ENCODE measurements at regions not wholly inside any gene's neighbourhood (a gene's known extent, or its start where the extent isn't known, plus 50 kb on each side); places are given as distances from the start of the nearest gene placed in this dataset.

DNA sequence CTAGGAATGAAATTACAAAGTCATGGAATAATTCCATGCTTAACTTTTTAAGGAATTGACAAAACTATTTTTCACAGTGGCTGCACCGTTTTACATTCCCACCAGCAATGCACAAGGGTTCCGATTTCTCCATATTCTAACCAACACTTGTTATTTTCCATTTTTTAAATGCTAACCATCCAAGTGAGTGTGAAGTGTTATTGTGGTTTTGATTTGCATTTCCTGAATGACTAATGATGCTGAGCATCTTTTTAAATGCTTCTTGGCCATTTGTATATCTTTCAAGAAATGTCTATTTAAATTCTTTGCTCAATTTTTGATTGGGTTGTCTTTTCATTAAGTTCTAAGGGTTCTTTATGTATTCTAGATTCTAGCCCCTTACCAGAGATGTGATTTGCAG is 479.5 kb upstream of the SMARCA2 start:
- DNase-seq (ENCODE audit: low read depth, low spot score): no peak
- Histone ChIP-seq H2AFZ (ENCODE audit: low read depth, low read length) (no peak overlapping the region), H4K20me1 (replicated peaks; ENCODE audit: control insufficient read depth, extremely low read depth, insufficient read depth, low read length) (no peaks in the 10 kb centered on the region), H3K9ac (replicated peaks; ENCODE audit: extremely low read depth, insufficient read depth, low read length) (no peak overlapping the region), H3K4me3 (replicated peaks in 1 of 3; ENCODE audit: insufficient read depth in 1 of 3, low read depth in 1 of 3, low read length in 3 of 3) (no peak overlapping the region), H3K27ac (ENCODE audit: insufficient read depth, low read depth, low read length) (no peak overlapping the region), H3K36me3 (ENCODE audit: control insufficient read depth in 2 of 2, extremely low read depth in 1 of 2, insufficient read depth in 2 of 2, low read length in 2 of 2) (no peaks in the 10 kb centered on the region), H3K9me1 (replicated peaks; ENCODE audit: control insufficient read depth, extremely low read depth, insufficient read depth, low read length) (no peaks in the 10 kb centered on the region), H3K27me3 (ENCODE audit: control insufficient read depth in 2 of 2, insufficient read depth in 2 of 2, low read length in 2 of 2) (no peaks in the 10 kb centered on the region), H3K79me2 (ENCODE audit: control insufficient read depth, insufficient read depth, low read length) (no peaks in the 10 kb centered on the region), H3K9me3 (replicated peaks; ENCODE audit: control insufficient read depth, insufficient read depth, low read length) (peaks cover 2% of the 10 kb centered on the region), H3K4me1 (ENCODE audit: control insufficient read depth, extremely low read depth, insufficient read depth, low read length) (no peaks in the 10 kb centered on the region), H3K4me2 (ENCODE audit: insufficient read depth, low read length) (no peak overlapping the region)
- POLR2A ChIA-PET: no interaction called here
- TF ChIP-seq, protein P1, sequence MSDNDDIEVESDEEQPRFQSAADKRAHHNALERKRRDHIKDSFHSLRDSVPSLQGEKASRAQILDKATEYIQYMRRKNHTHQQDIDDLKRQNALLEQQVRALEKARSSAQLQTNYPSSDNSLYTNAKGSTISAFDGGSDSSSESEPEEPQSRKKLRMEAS (IDR thresholded peaks at IDR 0.05; ENCODE audit: insufficient read depth, insufficient read length): no peak
- TF ChIP-seq MYC (IDR thresholded peaks at IDR 0.05; ENCODE audit: low read depth, low read length) (no peak), EZH2 (IDR thresholded peaks at IDR 0.05; ENCODE audit: borderline replicate concordance, low read depth, low read length, severe bottlenecking) (no peak), GATA2 (IDR thresholded peaks at IDR 0.05; ENCODE audit: insufficient read depth, insufficient read length, low read depth, low read length) (no peak), POLR2A (IDR thresholded peaks at IDR 0.05; ENCODE audit: low read depth, low read length) (no peak), POLR2AphosphoS5 (IDR thresholded peaks at IDR 0.05; ENCODE audit: insufficient read depth, low read depth, low read length) (no peak), FOS (IDR thresholded peaks at IDR 0.05; ENCODE audit: borderline replicate concordance, insufficient read depth, low read length) (no peak), JUN (IDR thresholded peaks at IDR 0.05; ENCODE audit: borderline replicate concordance, insufficient read depth, insufficient read length, low read depth) (no peak)
- TF ChIP-seq, protein P2, sequence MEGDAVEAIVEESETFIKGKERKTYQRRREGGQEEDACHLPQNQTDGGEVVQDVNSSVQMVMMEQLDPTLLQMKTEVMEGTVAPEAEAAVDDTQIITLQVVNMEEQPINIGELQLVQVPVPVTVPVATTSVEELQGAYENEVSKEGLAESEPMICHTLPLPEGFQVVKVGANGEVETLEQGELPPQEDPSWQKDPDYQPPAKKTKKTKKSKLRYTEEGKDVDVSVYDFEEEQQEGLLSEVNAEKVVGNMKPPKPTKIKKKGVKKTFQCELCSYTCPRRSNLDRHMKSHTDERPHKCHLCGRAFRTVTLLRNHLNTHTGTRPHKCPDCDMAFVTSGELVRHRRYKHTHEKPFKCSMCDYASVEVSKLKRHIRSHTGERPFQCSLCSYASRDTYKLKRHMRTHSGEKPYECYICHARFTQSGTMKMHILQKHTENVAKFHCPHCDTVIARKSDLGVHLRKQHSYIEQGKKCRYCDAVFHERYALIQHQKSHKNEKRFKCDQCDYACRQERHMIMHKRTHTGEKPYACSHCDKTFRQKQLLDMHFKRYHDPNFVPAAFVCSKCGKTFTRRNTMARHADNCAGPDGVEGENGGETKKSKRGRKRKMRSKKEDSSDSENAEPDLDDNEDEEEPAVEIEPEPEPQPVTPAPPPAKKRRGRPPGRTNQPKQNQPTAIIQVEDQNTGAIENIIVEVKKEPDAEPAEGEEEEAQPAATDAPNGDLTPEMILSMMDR (IDR thresholded peaks at IDR 0.05; ENCODE audit: extremely low read depth in 1 of 2, insufficient read depth in 1 of 2, low read depth in 1 of 2, low read length in 2 of 2): no peak
- BruUV-seq (replicated peaks): no TSS peak
- dilution Hi-C loops (cut with MboI; ENCODE audit: extremely low pct_ligation_motif_present, low sequenced_read_pairs): no loop called here
- CTCF ChIA-PET: no interaction called here
- no peak for FAIRE-seq
- intact Hi-C loops (cut with micrococcal nuclease): no loop called here

Measured in endothelial cell of umbilical vein (primary cell).